SW 1271 (cell line): ENCODE measurements at regions not wholly inside any gene's neighbourhood (a gene's known extent, or its start where the extent isn't known, plus 50 kb on each side); places are given as distances from the start of the nearest gene placed in this dataset.
"Not testable (repeated sequence)": the region's sequence is repeated elsewhere in the genome, so short reads cannot be mapped to it uniquely, and the experiment has no call there.

Experiments used
- DNase-seq, 2 experiments: peaks; one replicate each; lab custom pipeline; 2025; lab: John Stamatoyannopoulos, UW

DNA sequence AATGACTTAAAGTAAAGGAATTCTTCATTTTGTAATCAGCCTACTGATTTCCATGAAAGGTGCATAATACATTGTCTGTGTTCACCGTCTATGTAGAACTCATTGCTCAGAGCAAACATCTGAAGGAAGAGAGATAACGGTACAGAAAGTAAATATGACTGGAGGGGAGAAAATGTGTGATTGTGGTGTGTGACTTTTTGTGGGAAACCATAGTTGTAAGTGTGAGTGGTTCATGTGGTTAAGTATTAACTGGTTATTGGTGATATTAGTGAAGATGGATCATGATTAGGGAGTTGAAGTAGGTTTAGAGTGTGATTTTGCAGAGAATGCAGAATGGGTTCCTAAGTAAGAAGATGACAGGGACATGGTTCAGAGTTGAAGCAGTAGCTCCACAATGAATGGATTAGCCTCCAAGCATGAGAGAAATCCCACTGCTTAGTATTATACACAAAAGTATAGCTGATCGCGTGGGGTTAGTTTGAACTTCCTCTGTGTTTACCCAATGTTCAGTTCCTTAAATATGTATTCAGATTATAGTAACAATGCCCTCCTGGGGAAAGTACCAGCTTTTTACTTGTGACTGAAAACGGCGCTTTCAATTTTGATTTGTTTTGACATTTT lies 368.9 kb downstream of the UTRN start:
- no peak for DNase-seq

DNA sequence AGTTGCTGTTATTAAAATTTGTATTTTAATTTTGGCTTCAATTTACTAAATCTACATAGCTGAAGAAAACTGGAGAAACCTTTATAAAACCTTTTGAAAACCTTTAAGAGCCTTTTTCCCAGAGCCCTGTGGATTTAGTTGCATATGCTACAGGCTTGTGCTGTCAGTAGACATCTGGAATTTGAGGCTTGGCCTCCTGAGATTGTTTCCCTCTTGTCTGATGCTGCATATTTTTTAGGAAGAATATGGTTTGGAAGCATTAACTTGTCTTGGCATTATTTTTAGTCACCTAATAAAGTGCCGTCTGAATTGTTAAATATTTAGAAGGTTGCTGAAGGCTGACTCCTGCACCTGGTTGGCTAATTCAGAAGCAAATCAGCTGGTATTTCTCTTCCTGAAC lies 369.4 kb downstream of the UTRN start:
- DNase-seq = no peak

DNA sequence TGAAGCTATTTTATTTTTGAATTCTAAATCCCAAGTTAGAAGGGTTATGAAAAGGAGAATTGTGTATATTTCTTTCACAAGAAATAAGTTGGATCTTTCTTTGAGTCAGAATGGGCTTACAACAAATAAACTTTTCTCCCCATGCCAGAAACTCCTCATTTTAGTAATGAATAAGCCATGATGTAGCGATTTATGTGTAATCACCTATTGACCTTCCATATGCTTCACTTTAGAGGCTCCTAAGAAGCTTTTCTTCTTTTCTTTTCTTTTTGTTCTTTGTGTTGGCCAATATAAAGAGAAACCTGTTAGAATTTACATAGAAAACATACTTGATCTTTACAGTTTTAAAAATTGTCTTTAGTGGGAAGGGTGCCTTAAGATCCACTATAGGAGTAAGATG lies 370.2 kb downstream of the UTRN start:
- DNase-seq = no peak

DNA sequence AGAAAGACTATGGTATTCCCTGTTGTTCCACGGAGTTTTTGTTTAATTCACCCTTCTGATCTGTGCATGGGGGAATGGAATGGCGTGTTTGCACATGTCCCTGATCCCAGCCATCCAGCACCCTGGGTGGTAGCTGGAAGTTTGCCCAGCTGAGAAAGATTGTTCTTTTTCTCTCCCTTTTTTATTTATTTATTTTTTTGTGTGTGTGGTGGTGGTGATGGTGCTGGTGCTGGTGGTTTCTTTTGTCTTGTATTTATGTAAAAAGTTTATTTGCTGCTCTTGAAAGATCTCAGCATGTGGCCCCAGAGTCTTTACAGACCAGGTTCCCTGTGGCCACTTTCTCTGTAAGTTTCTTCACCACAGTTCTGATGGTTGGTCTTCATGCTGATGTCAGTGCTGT lies 372.6 kb downstream of the UTRN start:
- DNase-seq = no peak

DNA sequence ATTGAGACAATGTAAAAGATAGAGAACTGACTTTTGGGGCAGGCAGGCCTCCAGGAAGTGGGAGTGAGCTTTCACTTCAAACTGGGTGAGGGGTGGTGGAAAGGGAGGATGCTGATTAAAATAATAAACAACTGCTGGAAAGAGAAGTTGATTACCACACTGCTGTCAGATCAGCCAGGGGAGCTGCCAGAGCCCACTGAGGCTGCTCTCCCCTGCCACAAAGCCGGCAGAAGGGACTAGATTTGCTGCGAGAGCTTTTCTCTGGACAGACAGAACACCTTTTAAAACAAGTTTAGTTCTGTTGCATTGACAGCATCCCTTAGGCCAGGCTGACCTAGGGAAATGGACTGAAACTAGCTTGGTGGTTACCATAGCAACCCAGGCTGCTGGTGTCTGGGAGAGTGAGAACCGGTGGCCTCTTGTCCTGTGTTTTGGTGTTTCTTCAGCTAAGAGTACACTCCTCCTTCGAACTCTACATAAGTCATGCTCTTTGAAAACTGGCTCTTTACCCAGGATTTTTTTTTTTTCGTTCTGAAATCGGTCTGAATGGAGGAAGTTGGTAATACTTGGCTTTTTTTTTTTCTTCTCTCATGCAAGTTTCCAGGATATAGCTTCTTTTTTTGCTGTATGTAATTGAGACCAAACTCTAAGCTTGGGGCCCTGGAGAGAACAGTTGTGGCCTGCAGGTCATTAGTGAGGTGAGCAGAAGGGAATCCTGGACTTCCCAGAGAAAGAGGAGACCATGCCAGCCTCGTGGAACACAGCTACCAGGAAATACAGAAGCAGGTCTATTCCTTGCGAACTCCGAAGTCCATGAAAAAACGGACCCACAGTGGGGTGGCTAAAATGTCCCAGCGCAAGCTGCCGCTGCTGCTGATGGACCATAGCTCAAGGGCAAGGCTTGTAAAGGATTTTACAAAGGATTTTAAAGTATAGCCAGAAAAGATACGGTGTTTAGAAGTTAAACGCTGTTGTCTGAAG lies 374.4 kb downstream of the UTRN start:
- no peak for DNase-seq

DNA sequence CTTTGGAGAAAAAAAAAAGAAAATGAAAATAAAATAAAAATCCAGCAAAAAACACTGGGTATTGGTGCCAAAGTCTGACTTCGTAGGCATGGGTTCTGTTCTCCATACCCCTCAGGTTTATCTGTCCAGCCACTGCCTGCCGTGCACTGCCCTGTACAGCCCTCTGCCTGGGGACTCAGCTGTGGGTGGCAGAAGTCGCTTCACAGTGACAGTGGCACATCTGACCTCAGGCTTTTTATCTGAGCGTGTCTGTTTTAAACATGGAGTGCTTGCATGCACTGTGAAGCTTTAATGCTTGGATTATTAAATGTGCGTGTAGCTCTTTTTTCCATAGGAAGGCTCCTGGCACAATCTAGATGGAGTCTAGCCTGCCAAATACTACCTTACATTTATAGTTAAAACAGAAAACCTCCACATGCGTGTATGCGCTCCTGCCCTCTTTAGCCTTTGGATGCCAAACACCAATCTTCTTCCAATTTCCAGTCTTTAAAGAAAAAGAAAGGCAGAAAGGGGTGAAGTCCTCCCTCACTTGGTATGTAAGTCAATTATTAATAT lies 375.5 kb downstream of the UTRN start:
- no peak for DNase-seq

DNA sequence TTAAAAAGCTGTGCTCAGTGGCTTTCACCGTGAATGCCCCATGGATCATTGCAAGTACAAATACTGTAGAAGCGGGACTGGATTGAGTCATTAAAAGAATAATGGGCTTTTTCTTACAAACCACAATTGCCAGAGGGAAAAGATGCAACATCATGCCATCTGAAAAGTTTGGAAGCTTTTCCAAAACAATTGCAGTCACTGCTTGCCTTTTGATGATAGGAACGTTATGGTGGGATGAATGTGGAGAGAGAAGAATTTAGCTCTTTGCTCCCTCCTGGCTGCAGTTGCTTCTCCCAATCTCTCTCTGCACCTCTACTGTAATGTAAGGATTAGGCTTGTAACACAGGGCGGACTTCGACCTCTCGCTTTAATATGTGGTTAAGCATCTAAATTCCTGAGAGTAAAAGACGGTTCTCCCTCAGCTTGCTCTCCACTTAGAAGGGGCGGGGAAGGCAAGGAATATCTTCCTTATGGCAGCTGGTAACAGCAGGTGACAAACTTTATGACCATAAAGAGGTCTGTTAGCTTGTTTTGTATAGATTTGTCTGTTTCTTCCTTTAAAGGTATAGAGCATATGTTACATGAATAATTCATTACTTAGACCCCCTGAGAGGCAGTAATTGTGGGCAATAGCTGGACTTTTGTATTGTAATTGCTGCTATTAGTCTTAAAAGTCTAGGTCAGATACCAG lies 376.1 kb downstream of the UTRN start:
- DNase-seq = no peak

- DNase-seq = no peak
Measured at GRCh38 chr6:144662812-144663365, 377.8 kb downstream of the UTRN start.

DNA sequence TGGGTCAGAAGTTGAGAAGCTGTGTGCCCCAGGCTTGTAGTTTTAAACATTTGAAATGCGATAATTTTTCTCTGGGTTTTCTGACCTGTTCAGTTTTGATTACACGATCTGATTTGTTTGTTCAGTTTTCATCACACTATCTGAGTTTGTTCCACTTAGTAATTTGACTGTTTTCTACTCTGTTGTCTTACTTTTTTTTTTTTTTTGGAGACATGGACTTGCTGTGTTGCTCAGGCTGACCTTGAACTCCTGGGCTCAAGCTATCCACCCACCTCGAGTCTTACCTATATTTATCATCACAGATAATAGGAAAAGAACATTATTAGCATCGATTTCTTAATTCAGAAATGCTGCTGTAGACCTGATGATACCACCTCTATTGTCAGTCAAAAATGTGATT lies 379.1 kb downstream of the UTRN start:
- DNase-seq = no peak

DNA sequence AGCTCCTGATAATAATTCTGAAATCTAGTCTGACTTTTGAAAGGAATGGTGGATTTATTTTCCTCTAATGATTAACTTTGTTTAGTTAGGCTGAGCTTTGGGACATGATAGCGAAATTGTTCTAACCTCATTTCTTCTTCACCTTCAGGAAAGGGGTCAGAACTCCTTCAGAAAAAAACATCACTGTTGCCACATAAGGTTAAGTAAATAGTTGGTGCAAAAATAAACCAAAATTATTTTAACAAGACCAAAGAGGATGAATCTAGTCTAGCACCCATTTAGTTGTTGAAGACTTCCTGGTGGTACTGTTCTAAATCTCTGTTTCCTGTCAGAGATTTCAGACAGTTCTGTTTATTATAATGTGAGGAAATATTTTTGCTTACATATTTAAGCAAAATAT lies 379.8 kb downstream of the UTRN start:
- DNase-seq = no peak

DNA sequence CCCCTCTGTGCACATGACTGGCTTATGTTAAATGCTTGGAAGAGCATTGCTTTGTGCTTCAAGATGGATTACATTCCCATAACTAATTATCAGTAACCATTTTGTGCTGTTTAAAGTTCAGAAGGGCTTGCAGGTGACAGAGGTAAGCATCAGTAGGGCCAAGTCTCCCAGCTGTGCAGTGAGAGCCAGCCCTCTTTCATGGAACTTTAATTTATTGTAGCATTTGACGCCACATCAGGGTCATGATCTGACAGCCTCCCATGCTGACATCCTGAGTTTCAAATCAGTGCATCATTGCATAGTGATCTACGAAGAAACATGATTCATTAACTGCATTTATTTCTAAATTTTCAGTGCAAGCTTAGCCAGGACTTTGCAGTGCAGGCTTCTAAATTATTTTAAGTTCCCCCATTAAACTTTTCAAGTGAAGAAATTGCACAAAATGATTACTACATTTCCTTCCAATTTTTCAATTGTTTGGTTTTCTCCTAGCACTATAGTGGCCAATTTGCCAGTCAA lies 380.9 kb downstream of the UTRN start:
- DNase-seq = no peak

- DNase-seq = no peak
Measured at GRCh38 chr6:144666781-144667180, 381.6 kb downstream of the UTRN start.

DNA sequence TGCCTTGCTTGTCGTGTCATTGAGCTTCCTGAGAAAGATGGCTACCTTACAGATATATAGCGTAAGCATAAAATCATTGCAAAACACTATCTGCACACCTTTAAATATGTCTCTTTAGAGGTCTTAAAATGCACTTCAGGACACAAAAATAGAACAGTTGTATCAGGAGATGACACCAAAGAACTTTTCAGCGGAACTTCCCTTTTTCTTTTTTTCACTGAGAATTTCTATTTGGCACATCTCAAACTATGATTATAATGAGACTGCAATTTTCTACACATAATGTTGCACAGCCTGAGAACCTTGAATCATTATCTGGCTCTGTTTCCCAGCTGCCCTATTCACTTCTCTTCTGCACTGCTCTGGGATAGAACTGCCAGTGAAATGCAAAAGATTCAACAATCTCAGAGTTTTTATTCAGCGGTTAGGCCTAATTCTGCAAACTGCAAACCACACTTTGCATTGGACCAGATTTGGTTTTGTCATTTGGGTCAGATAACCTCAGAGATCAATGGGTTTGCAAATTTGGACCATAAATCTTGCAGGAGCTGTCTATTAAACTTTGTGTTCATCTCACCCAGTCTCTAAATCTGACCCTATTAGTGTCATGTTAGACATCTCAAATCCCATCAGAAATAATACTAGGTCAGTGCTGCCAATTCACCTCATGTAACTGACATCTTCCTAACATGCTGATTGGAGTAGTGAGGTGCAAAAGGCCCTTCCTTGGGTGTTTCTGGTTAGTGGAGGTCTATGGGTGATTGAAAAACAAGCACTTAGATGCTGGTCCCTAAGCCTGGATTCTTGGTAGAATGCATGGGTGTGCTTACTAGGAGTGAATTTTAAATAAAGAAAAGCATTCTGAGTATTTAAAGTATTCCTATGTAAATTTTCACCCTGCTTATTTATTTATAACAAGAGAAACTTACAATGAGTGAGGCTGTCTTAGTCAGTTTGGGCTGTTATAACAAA lies 382.7 kb downstream of the UTRN start:
- DNase-seq = no peak

GRCh38 chr6:144670259-144670658 lies 385.1 kb downstream of the UTRN start:
- DNase-seq = not testable (repeated sequence)

DNA sequence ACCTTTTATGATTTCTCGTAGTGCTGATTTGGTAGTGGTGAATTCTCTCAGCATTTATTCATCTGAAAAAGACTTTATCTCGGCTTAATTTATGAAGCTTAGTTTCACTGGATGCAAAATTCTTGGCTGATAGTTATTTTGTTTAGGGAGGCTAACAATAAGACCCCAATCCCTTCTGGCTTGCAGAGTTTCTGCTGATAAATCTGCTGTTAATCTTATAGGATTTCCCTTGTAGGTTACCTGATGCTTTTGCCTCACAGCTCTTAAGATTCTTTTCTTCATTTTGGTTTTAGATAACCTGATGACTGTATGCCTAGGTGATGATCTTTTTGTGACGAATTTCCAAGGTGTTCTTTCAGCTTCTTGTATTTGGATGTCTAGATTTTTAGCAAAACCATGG lies 388.7 kb downstream of the UTRN start:
- DNase-seq = no peak

DNA sequence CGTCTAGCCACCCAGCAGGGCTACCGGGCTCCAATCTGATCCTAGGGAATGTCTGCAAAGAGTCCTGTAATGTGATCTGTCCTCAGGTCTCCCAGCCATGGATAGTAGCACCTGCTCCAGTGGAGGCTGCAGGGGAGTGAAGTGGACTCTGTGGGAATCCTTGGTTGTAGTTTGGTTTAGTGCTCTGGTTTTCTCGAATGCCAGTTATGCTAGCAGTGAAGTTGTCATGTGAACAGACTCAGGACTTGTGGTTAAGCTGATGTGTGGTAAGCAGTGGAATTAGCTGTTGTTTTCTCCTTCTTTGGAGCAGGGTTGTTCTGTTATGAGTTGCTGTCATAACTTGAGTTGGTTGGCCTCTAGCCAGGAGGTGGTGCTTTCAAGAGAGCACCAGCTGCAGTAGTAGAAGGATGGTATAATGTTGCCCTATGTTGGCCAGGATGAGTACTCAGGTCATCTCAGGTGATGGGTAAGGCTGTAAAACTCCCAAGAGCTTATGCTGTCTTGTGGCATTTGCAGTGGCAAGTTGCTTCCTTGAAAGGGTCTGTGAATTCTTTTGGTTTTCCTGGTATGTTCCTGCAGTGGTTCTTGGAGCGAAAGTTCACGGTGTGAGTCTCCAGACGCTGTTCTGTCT lies 390.2 kb downstream of the UTRN start:
- peak in 1 of 2 experiments; percentile 7 for DNase-seq

- not testable (repeated sequence) for DNase-seq
Measured at GRCh38 chr6:144676310-144676709, 391.2 kb downstream of the UTRN start.

DNA sequence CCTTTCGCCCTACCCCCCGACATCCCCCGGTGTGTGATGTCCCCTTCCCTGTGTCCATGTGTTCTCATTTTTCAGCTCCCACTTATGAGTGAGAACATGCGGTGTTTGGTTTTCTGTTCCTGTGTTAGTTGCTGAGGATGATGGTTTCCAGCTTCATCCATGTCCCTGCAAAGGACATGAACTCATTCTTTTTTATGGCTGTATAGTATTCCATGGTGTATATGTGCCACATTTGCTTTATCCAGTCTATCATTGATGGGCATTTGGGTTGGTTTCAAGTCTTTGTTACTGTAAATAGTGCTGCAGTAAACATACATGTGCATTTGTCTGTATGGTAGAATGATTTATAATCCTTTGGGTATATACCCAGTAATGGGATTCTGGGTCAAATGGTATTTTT lies 392.1 kb downstream of the UTRN start:
- not testable (repeated sequence) for DNase-seq

GRCh38 chr6:144678844-144679243 lies 393.7 kb downstream of the UTRN start:
- DNase-seq = no peak

DNA sequence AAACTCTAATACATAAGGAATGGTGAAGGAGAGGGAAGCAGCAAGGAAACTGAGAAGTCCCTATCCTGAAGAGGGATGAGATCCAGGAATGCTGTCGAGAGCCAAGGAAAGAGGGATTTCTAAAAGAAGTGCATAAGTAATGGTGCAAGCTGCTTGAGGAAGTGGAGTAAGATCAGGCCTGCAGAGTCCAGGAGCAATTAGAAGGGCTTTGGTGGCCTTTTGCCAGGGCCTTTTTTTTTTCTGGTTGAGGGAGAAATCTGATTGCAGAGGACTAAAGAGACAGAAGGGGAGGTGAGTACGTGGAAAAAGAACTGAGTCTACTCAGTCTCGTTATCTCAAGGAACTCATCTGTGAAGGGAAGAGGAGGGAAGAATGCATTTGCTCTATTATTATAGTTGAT lies 396.2 kb downstream of the UTRN start:
- DNase-seq = no peak
